Stimulated activated CD4-positive, alpha-beta T cell treated with anti-CD3 and anti-CD28 coated beads, Interleukin-2, amount 100 ng/mL, for 48 hours (primary cell): ENCODE measurements at regions not wholly inside any gene's neighbourhood (a gene's known extent, or its start where the extent isn't known, plus 50 kb on each side); places are given as distances from the start of the nearest gene placed in this dataset.

Experiments used
- DNase-seq, 2 donors: peaks; one replicate each; pipeline ENCODE4 v3.0.0-alpha.2; 2020

GRCh38 chr10:81027706-81028105, 490.0 kb downstream of the SH2D4B start:
- DNase-seq, result no peak

GRCh38 chr10:81031774-81032173, 494.1 kb downstream of the SH2D4B start:
- DNase-seq, result no peak

- no peak for DNase-seq
These were observed 496.7 kb downstream of the SH2D4B start for GRCh38 chr10:81034383-81034782.

- DNase-seq, result no peak
These were observed 498.6 kb downstream of the SH2D4B start for GRCh38 chr10:81036257-81036656.

GRCh38 chr10:81040031-81040430, 502.3 kb downstream of the SH2D4B start:
- no peak for DNase-seq

- no peak for DNase-seq
These were observed 503.2 kb downstream of the SH2D4B start for GRCh38 chr10:81040940-81041339.

GRCh38 chr10:81042647-81043046, 504.9 kb downstream of the SH2D4B start:
- no peak for DNase-seq

GRCh38 chr10:81065474-81065873, 527.8 kb downstream of the SH2D4B start:
- no peak for DNase-seq

- DNase-seq, result no peak
These were observed 530.8 kb downstream of the SH2D4B start for GRCh38 chr10:81068460-81068859.

GRCh38 chr10:81071087-81071796, 533.5 kb downstream of the SH2D4B start:
- no peak for DNase-seq

- DNase-seq, result no peak
These were observed 535.5 kb downstream of the SH2D4B start for GRCh38 chr10:81073155-81073554.

- DNase-seq, result no peak
These were observed 544.4 kb downstream of the SH2D4B start for GRCh38 chr10:81081887-81082620.

GRCh38 chr10:81082621-81083376, 545.1 kb downstream of the SH2D4B start:
- no peak for DNase-seq

GRCh38 chr10:81093056-81093455, 555.4 kb downstream of the SH2D4B start:
- no peak for DNase-seq

GRCh38 chr10:81095238-81095637, 557.5 kb downstream of the SH2D4B start:
- DNase-seq, result no peak

GRCh38 chr10:81096558-81096957, 558.9 kb downstream of the SH2D4B start:
- DNase-seq, result no peak

- no peak for DNase-seq
These were observed 563.4 kb downstream of the SH2D4B start for GRCh38 chr10:81101062-81101461.

- no peak for DNase-seq
These were observed 566.8 kb downstream of the SH2D4B start for GRCh38 chr10:81104494-81104893.

- DNase-seq, result no peak
These were observed 571.0 kb downstream of the SH2D4B start for GRCh38 chr10:81108516-81109199.

- DNase-seq, result no peak
These were observed 571.6 kb downstream of the SH2D4B start for GRCh38 chr10:81109200-81109752.

- DNase-seq, result no peak
These were observed 578.5 kb downstream of the SH2D4B start for GRCh38 chr10:81116201-81116600.

GRCh38 chr10:81116990-81117389, 579.3 kb downstream of the SH2D4B start:
- no peak for DNase-seq

- no peak for DNase-seq
These were observed 590.2 kb downstream of the SH2D4B start for GRCh38 chr10:81127931-81128330.
